Effector CD8-positive, alpha-beta T cell (primary cell): ENCODE measurements at regions not wholly inside any gene's neighbourhood (a gene's known extent, or its start where the extent isn't known, plus 50 kb on each side); places are given as distances from the start of the nearest gene placed in this dataset.

Source experiments
- DNase-seq: peaks from one replicate; lab custom pipeline; 2025; lab: John Stamatoyannopoulos, UW

GRCh38 chr6:167674486-167674885 is 152.2 kb upstream of the AFDN start:
- no peak for DNase-seq

- DNase-seq, result no peak
These were observed 150.6 kb upstream of the AFDN start for GRCh38 chr6:167676000-167676665.

GRCh38 chr6:167676666-167677421 is 149.9 kb upstream of the AFDN start:
- no peak for DNase-seq

- no peak for DNase-seq
These were observed 149.3 kb upstream of the AFDN start for GRCh38 chr6:167677422-167677789.

- no peak for DNase-seq
These were observed 148.3 kb upstream of the AFDN start for GRCh38 chr6:167678102-167679101.

GRCh38 chr6:167679122-167679736 is 147.5 kb upstream of the AFDN start:
- no peak for DNase-seq

GRCh38 chr6:167679790-167680604 is 146.7 kb upstream of the AFDN start:
- DNase-seq, result no peak

- no peak for DNase-seq
These were observed 146.0 kb upstream of the AFDN start for GRCh38 chr6:167680605-167681149.

- DNase-seq, result no peak
These were observed 144.6 kb upstream of the AFDN start for GRCh38 chr6:167682125-167682524.

GRCh38 chr6:167682546-167683027 is 144.1 kb upstream of the AFDN start:
- no peak for DNase-seq

GRCh38 chr6:167683028-167683862 is 143.5 kb upstream of the AFDN start:
- no peak for DNase-seq

- no peak for DNase-seq
These were observed 142.2 kb upstream of the AFDN start for GRCh38 chr6:167684276-167685104.

- DNase-seq, result no peak
These were observed 141.1 kb upstream of the AFDN start for GRCh38 chr6:167685654-167686053.

- no peak for DNase-seq
These were observed 140.4 kb upstream of the AFDN start for GRCh38 chr6:167686204-167686893.

- DNase-seq, result no peak
These were observed 139.5 kb upstream of the AFDN start for GRCh38 chr6:167687116-167687725.

- no peak for DNase-seq
These were observed 138.6 kb upstream of the AFDN start for GRCh38 chr6:167688123-167688522.

- no peak for DNase-seq
These were observed 137.4 kb upstream of the AFDN start for GRCh38 chr6:167689278-167689677.

- DNase-seq, result no peak
These were observed 137.0 kb upstream of the AFDN start for GRCh38 chr6:167689751-167690150.
